K562 (cell line): ENCODE measurements at regions not wholly inside any gene's neighbourhood (a gene's known extent, or its start where the extent isn't known, plus 50 kb on each side); places are given as distances from the start of the nearest gene placed in this dataset.

Experiments used
- ATAC-seq: fragments of 200-7000 bp; cut with Tn5 transposase; 3 replicates; pipeline ENCODE4 v1.9.1; 2020; ENCODE audit warnings: moderate library complexity
- BruUV-seq: library from RNA; stranded (reverse); fragments of 400-500 nt; replicated peaks from 2 replicates; lab custom pipeline; 2021; lab: Mats Ljungman, UMichigan
- CTCF ChIA-PET: fragments of 300-600 bp; formaldehyde crosslinking; extraction: SDS; loops from one replicate; lab custom pipeline; 2021; ENCODE audit warnings: low intra/inter-chr PET ratio; lab: Yijun Ruan, JAX
- POLR2A ChIA-PET: fragments of 300-600, 350-650 bp; sonication (Branson Sonifier 250); formaldehyde crosslinking; extraction: SDS; loops from one replicate; lab custom pipeline; 2021; ENCODE audit warnings: antibody characterized with exemption, inconsistent platforms; lab: Yijun Ruan, JAX
- DNase-seq, 4 experiments: peaks; one replicate each; pipeline versions ENCODE4 v3.0.0 to v3.0.0-alpha.2; 2011 to 2018; ENCODE audit warnings: low spot score in 3 of 4, mixed read lengths in 3 of 4; ENCODE audit errors: extremely low read depth in 1 of 4
- FAIRE-seq: peaks from 2 replicates; lab custom pipeline; 2011; peaks lifted over from hg19 to GRCh38; lab: Jason Lieb, UNC
- H2AFZ ChIP-seq: 2 replicates; pipeline ENCODE4 v1.6.0; 2011; ENCODE audit warnings: low read depth, low read length, control low read depth, inconsistent platforms
- H3K27ac ChIP-seq: fragments of 200-600 bp; 3 replicates; pipeline ENCODE4 v1.8.0; 2011; ENCODE audit warnings: low read depth, mild to moderate bottlenecking, control low read depth, inconsistent platforms, low read length, moderate library complexity, mixed read lengths; ENCODE audit errors: extremely low read depth
- H3K27me3 ChIP-seq, 2 experiments: fragments of 300-600 bp in 1 of 2; 2 replicates in 1 of 2; 3 replicates in 1 of 2; pipeline versions ENCODE4 v1.6.0 to v1.8.0; 2011; ENCODE audit warnings: inconsistent platforms in 2 of 2, low read length in 2 of 2, mild to moderate bottlenecking in 1 of 2, mixed read lengths in 1 of 2, moderate library complexity in 1 of 2; ENCODE audit not compliant: control insufficient read depth in 2 of 2, insufficient read depth in 2 of 2
- H3K36me3 ChIP-seq: fragments of 300-600 bp; 3 replicates; pipeline ENCODE4 v1.8.0; 2011; ENCODE audit warnings: mild to moderate bottlenecking, low read length, inconsistent platforms; ENCODE audit not compliant: control insufficient read depth, insufficient read depth
- H3K4me1 ChIP-seq, 2 experiments: fragments of 200-600 bp in 1 of 2; replicated peaks in 1 of 2; 2 replicates in 1 of 2; 3 replicates in 1 of 2; pipeline versions ENCODE4 v1.5.1 to v1.8.0; 2011; ENCODE audit warnings: inconsistent platforms in 2 of 2, low read length in 2 of 2, mild to moderate bottlenecking in 1 of 2, mixed read lengths in 1 of 2, moderate library complexity in 1 of 2; ENCODE audit not compliant: control insufficient read depth in 2 of 2, insufficient read depth in 2 of 2
- H3K4me2 ChIP-seq: 2 replicates; pipeline ENCODE4 v1.6.1; 2011; ENCODE audit warnings: low read length, control low read depth, inconsistent platforms, mixed read lengths; ENCODE audit not compliant: insufficient read depth
- H3K4me3 ChIP-seq: fragments of 200-600 bp; sonication (generic), shearing (Covaris generic); 2 replicates; pipeline ENCODE4 v1.5.1; 2016; ENCODE audit warnings: control low read depth, inconsistent platforms
- H3K79me2 ChIP-seq: fragments of 200-600 bp; 3 replicates; pipeline ENCODE4 v1.8.0; 2011; ENCODE audit warnings: low read length, inconsistent platforms; ENCODE audit not compliant: control insufficient read depth, insufficient read depth
- H3K9ac ChIP-seq, 2 experiments: 2 replicates each; pipeline versions ENCODE4 v1.6.0 to v1.6.1; 2011; ENCODE audit warnings: low read depth in 2 of 2, low read length in 2 of 2, control low read depth in 1 of 2, inconsistent platforms in 1 of 2, mild to moderate bottlenecking in 1 of 2, mixed read lengths in 1 of 2; ENCODE audit not compliant: insufficient read depth in 1 of 2
- H3K9me1 ChIP-seq: one replicate; pipeline ENCODE4 v1.6.0; 2011; ENCODE audit warnings: inconsistent platforms, mild to moderate bottlenecking, low read length, moderate library complexity; ENCODE audit not compliant: control insufficient read depth, insufficient read depth
- H3K9me3 ChIP-seq: replicated peaks from 2 replicates; pipeline ENCODE4 v1.5.1; 2011; ENCODE audit warnings: low read depth, low read length, inconsistent platforms; ENCODE audit not compliant: control insufficient read depth, insufficient read depth
- H4K20me1 ChIP-seq: replicated peaks from 2 replicates; pipeline ENCODE4 v1.6.1; 2011; ENCODE audit warnings: low read length, inconsistent platforms, mixed read lengths; ENCODE audit not compliant: control insufficient read depth, insufficient read depth
- GABPA ChIP-seq: fragments of 200-800 bp; sonication (Bioruptor generic); conservative IDR thresholded peaks from 2 replicates; pipeline ENCODE4 v1.6.1; 2016; ENCODE audit warnings: low read depth, missing genetic modification characterization, missing compliant biosample characterization
- SPI1 ChIP-seq: IDR thresholded peaks from 2 replicates; pipeline ENCODE4 v1.6.1; 2011; ENCODE audit warnings: low read depth, low read length, control low read depth, borderline replicate concordance
- XRCC5 ChIP-seq: fragments of 200-400 bp; formaldehyde crosslinking; IDR thresholded peaks from 2 replicates; pipeline ENCODE4 v1.6.1; 2017; ENCODE audit warnings: low read depth, mild to moderate bottlenecking, low read length
- ZNF224 ChIP-seq: sonication (generic); formaldehyde crosslinking; IDR thresholded peaks from 2 replicates; pipeline ENCODE4 v1.8.0; 2022; ENCODE audit warnings: mild to moderate bottlenecking, missing genetic modification reagents
- WGBS: fragments of 100-300 bp; shearing (Covaris generic); methylation state at CpG from one replicate; pipeline ENCODE4 v1.1.6; 2016; ENCODE audit warnings: low coverage, mixed read lengths; ENCODE audit not compliant: insufficient coverage; ENCODE audit errors: missing lambda C conversion rate; 5-methylcytosine and 5-hydroxymethylcytosine counted together
- in situ Hi-C: fragments of 300-500 bp; cut with MboI; formaldehyde crosslinking; loops from 4 replicates; pipeline ENCODE4 v1.15.0; 2018; ENCODE audit warnings: inconsistent platforms, mixed read lengths
- intact Hi-C: fragments of 100-400 bp; cut with micrococcal nuclease; formaldehyde crosslinking; loops from 2 replicates; pipeline ENCODE4 v1.14.2; 2022
- TF ChIP-seq, protein P1 (sequence below): IDR thresholded peaks from 2 replicates; pipeline ENCODE4 v1.6.1; 2011; ENCODE audit not compliant: insufficient read length; ENCODE audit errors: extremely low read depth

DNA sequence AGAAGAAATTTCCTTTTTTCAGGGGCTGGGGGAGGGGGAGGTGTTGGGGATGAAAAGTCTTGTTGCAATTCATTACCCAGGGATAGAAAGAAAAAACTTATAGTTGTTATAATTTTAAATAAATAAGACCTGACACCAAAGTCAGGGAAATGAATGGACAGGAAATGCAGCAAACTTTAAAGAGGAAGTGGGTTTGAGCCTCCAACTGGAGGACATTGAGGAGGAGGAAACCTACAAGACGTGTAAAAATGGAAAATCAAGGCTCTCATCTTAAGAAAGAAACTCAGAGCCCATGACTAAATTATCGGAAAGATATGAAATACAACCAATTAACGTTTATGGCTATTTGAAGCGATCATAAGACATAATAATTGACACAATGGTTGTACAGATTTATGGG, 54.4 kb downstream of the NIBAN1 start:
- H3K27me3 ChIP-seq: no peaks in the 10 kb centered on the region
- ChIA-PET POLR2A (interaction anchor here (0.8 kb wide), 1 partner anchor 22 kb away, joined by 3 read pairs; no protein-coding TSS in a partner anchor), CTCF (no interaction called here)
- H3K36me3 ChIP-seq: no peaks in the 10 kb centered on the region
- no peak overlapping the region for H2AFZ ChIP-seq
- 45% methylated on average over 4 of the region's 4 CpGs for WGBS
- no peaks in the 10 kb centered on the region for H4K20me1 ChIP-seq
- DNase-seq (no peak), ATAC-seq (no peak), FAIRE-seq (no peak)
- H3K4me2 ChIP-seq: no peak overlapping the region
- intact Hi-C loops: no loop called here
- H3K27ac ChIP-seq: no peak overlapping the region
- BruUV-seq: no TSS peak
- in situ Hi-C loops: no loop called here
- TF ChIP-seq ZNF224 (CRISPR knock-in tag) (no peak), XRCC5 (no peak), GABPA (tag) (peak; percentile 35), SPI1 (peak; percentile 94)
- TF ChIP-seq, protein P1, sequence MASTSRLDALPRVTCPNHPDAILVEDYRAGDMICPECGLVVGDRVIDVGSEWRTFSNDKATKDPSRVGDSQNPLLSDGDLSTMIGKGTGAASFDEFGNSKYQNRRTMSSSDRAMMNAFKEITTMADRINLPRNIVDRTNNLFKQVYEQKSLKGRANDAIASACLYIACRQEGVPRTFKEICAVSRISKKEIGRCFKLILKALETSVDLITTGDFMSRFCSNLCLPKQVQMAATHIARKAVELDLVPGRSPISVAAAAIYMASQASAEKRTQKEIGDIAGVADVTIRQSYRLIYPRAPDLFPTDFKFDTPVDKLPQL: no peak
- no peak overlapping the region for H3K9ac ChIP-seq
- no peaks in the 10 kb centered on the region for H3K9me1 ChIP-seq
- peaks cover 0 to 3% of the 10 kb centered on the region in 2 experiments; a peak in 2 of 5 replicates for H3K4me1 ChIP-seq
- H3K9me3 ChIP-seq: no peaks in the 10 kb centered on the region
- no peak overlapping the region for H3K4me3 ChIP-seq
- H3K79me2 ChIP-seq: no peaks in the 10 kb centered on the region
